Neuronal stem cell (in vitro differentiated cells): ENCODE measurements at regions not wholly inside any gene's neighbourhood (a gene's known extent, or its start where the extent isn't known, plus 50 kb on each side); places are given as distances from the start of the nearest gene placed in this dataset.

Experiments
- DNase-seq: peaks from one replicate; pipeline ENCODE4 v3.0.0-alpha.2; 2013; ENCODE audit warnings: low spot score
- H2AFZ ChIP-seq: one replicate; pipeline ENCODE4 v1.6.1; 2013; ENCODE audit warnings: mild to moderate bottlenecking, low read length, inconsistent platforms
- H2AK5ac ChIP-seq: 2 replicates; pipeline ENCODE4 v1.6.1; 2013; ENCODE audit warnings: low read depth, mild to moderate bottlenecking, inconsistent platforms, low read length, moderate library complexity, mixed read lengths
- H2BK120ac ChIP-seq: 2 replicates; pipeline ENCODE4 v1.6.1; 2013; ENCODE audit warnings: low read depth, mild to moderate bottlenecking, inconsistent platforms, low read length, moderate library complexity, mixed read lengths
- H2BK12ac ChIP-seq: one replicate; pipeline ENCODE4 v1.6.1; 2013; ENCODE audit warnings: low read length, inconsistent platforms
- H2BK15ac ChIP-seq: 2 replicates; pipeline ENCODE4 v1.6.1; 2013; ENCODE audit warnings: mild to moderate bottlenecking, low read length, inconsistent platforms, mixed read lengths
- H2BK5ac ChIP-seq: one replicate; pipeline ENCODE4 v1.6.1; 2013; ENCODE audit warnings: inconsistent platforms, mild to moderate bottlenecking, low read length, moderate library complexity
- H3K14ac ChIP-seq: one replicate; pipeline ENCODE4 v1.6.1; 2013; ENCODE audit warnings: low read length, inconsistent platforms
- H3K18ac ChIP-seq: 2 replicates; pipeline ENCODE4 v1.6.1; 2013; ENCODE audit warnings: low read length, inconsistent platforms
- H3K23ac ChIP-seq: 2 replicates; pipeline ENCODE4 v1.6.1; 2013; ENCODE audit warnings: low read depth, mild to moderate bottlenecking, mixed read lengths, low read length, inconsistent platforms; ENCODE audit not compliant: poor library complexity
- H3K27ac ChIP-seq: replicated peaks from 3 replicates; pipeline ENCODE4 v1.5.1; 2013; ENCODE audit warnings: low read length, inconsistent platforms
- H3K27me3 ChIP-seq, 3 experiments: 2 replicates each; pipeline ENCODE4 v1.6.1; 2013; ENCODE audit warnings: low read length in 3 of 3, mild to moderate bottlenecking in 2 of 3, inconsistent platforms in 1 of 3, low read depth in 1 of 3, mixed read lengths in 1 of 3, moderate library complexity in 1 of 3; ENCODE audit not compliant: control insufficient read depth in 3 of 3, insufficient read depth in 3 of 3
- H3K36me3 ChIP-seq, 2 donors: replicated peaks in 1 of 2; 2 replicates each; pipeline ENCODE4 v1.6.1; 2013; ENCODE audit warnings: low read length in 2 of 2; ENCODE audit not compliant: control insufficient read depth in 2 of 2, insufficient read depth in 2 of 2
- H3K4ac ChIP-seq: 2 replicates; pipeline ENCODE4 v1.6.1; 2013; ENCODE audit warnings: inconsistent platforms, mild to moderate bottlenecking, low read length, moderate library complexity
- H3K4me1 ChIP-seq, 2 donors: 1 replicate in 1 of 2; 2 replicates in 1 of 2; pipeline ENCODE4 v1.6.1; 2013; ENCODE audit warnings: low read length in 2 of 2, low read depth in 1 of 2; ENCODE audit not compliant: control insufficient read depth in 2 of 2, insufficient read depth in 1 of 2
- H3K4me2 ChIP-seq: one replicate; pipeline ENCODE4 v1.6.1; 2013; ENCODE audit warnings: mild to moderate bottlenecking, low read length, inconsistent platforms; ENCODE audit not compliant: insufficient read depth, poor library complexity, severe bottlenecking
- H3K4me3 ChIP-seq, 2 donors: 2 replicates each; pipeline ENCODE4 v1.5.1; 2013; ENCODE audit warnings: low read length in 2 of 2, mild to moderate bottlenecking in 2 of 2, inconsistent platforms in 1 of 2, moderate library complexity in 1 of 2
- H3K79me1 ChIP-seq: one replicate; pipeline ENCODE4 v1.6.1; 2013; ENCODE audit warnings: low read depth, mild to moderate bottlenecking, inconsistent platforms, low read length, moderate library complexity
- H3K9ac ChIP-seq: one replicate; pipeline ENCODE4 v1.6.1; 2013; ENCODE audit warnings: mild to moderate bottlenecking, low read depth, low read length, inconsistent platforms; ENCODE audit not compliant: poor library complexity
- H3K9me3 ChIP-seq, 2 donors: replicated peaks in 1 of 2; 2 replicates each; pipeline versions ENCODE3 to v1.6.1; 2013; ENCODE audit warnings: low read length in 2 of 2, mild to moderate bottlenecking in 2 of 2, inconsistent platforms in 1 of 2, low read depth in 1 of 2, mixed read lengths in 1 of 2, moderate library complexity in 1 of 2; ENCODE audit not compliant: control insufficient read depth in 2 of 2, insufficient read depth in 1 of 2
- H4K8ac ChIP-seq: one replicate; pipeline ENCODE4 v1.6.1; 2013; ENCODE audit warnings: low read depth, mild to moderate bottlenecking, inconsistent platforms, low read length, moderate library complexity
- H4K91ac ChIP-seq: one replicate; pipeline ENCODE4 v1.6.1; 2013; ENCODE audit warnings: low read length, low read depth, mild to moderate bottlenecking, inconsistent platforms; ENCODE audit not compliant: poor library complexity
- WGBS, 2 donors: extraction: QIAGEN DNeasy Blood & Tissue Kit; methylation state at CpG; one replicate each; pipeline ENCODE4 v1.1.7; 2013; ENCODE audit warnings: missing lambda C conversion rate in 2 of 2, mixed read lengths in 1 of 2; ENCODE audit not compliant: insufficient read length in 2 of 2, insufficient replicate concordance in 1 of 2; ENCODE audit errors: extremely low coverage in 2 of 2; 5-methylcytosine and 5-hydroxymethylcytosine counted together

DNA sequence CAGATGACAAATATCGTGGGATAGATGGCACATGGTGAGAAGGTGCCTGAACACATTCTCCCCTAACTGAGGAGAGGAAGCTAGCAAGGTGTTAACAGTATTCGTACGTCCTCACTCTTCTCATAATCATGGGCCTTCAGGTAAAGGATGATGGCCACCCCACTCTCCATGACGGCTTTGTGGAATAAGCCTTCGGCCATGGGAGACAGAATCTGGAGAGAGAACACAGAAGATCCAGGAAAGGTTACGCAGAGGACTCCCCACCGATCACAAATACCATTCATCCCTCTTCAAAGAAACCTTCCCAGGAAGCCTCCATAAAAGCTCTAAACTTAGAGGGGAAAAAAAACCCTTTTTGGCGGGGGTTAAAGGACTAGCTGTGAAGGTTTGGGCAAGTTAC, 189.9 kb downstream of the BCR start:
- no CpG with 5 or more reads among the region's 8 CpGs for WGBS, 2 donors
- no peak overlapping the region for H2BK12ac ChIP-seq
- H3K27me3 ChIP-seq = peaks cover 0 to 35% (median 0%) of the 10 kb centered on the region in 3 experiments
- no peak overlapping the region for H3K4ac ChIP-seq
- no peak overlapping the region for H4K8ac ChIP-seq
- DNase-seq = no peak
- H3K79me1 ChIP-seq = no peaks in the 10 kb centered on the region
- no peak overlapping the region for H3K27ac ChIP-seq
- H4K91ac ChIP-seq = no peak overlapping the region
- H2AFZ ChIP-seq = no peak overlapping the region
- no peak overlapping the region for H3K4me3 ChIP-seq
- no peak overlapping the region for H3K18ac ChIP-seq
- no peak overlapping the region for H3K23ac ChIP-seq
- no peak overlapping the region for H2BK5ac ChIP-seq
- no peak overlapping the region for H2BK15ac ChIP-seq
- no peak overlapping the region for H3K9ac ChIP-seq
- no peak overlapping the region for H3K4me2 ChIP-seq
- H3K36me3 ChIP-seq = no peaks in the 10 kb centered on the region
- H2AK5ac ChIP-seq = no peak overlapping the region
- no peak overlapping the region for H3K14ac ChIP-seq
- H3K9me3 ChIP-seq = no peaks in the 10 kb centered on the region
- H2BK120ac ChIP-seq = no peak overlapping the region
- H3K4me1 ChIP-seq = peaks cover 0 to 5% of the 10 kb centered on the region in 2 donors

DNA sequence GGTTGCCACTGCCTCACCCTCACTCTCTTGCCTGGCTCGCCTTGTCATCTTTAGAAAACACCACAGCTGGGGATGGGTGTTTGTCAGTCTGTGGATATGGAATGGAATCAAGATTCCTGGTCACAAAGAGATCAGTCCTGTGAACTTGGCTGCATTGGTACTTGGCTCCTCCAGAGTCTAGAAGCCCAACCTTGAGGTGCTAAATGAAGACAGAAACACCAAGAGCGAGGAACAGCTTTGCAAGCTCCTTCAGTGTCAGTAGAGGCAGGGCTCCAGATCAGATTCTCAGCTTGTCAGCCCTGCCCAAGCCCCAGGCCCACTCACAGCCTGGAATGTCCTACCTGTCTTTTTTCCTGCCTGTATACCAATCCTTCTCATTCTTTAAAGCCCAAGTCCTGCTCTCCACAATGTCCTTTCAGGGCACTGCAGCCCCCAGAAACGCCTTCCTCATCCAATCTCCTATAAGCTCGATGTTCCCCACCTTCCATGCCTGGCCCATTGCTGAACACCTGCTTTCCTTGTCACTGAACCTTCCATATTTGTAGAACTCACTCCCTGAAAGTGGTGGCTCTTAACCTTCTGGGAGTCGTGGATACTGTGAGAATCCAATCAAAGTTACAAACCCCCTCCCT, 188.9 kb downstream of the BCR start:
- DNase-seq = no peak
- H3K27me3 ChIP-seq = peaks cover 0 to 39% (median 0%) of the 10 kb centered on the region in 3 experiments

More for the DNA sequence above, 188.9 kb downstream of the BCR start:
- Histone ChIP-seq H3K4me1 (peaks cover 0 to 2% of the 10 kb centered on the region in 2 donors), H2BK120ac (no peak overlapping the region), H3K4me2 (no peak overlapping the region), H4K91ac (no peak overlapping the region), H2AK5ac (no peak overlapping the region), H3K9me3 (no peaks in the 10 kb centered on the region), H4K8ac (no peak overlapping the region), H3K4ac (no peak overlapping the region), H3K9ac (no peak overlapping the region), H3K18ac (no peak overlapping the region), H2BK15ac (no peak overlapping the region), H2AFZ (no peak overlapping the region), H2BK5ac (no peak overlapping the region), H3K4me3 (no peak overlapping the region), H3K23ac (no peak overlapping the region), H2BK12ac (no peak overlapping the region), H3K36me3 (no peaks in the 10 kb centered on the region), H3K79me1 (no peaks in the 10 kb centered on the region), H3K14ac (no peak overlapping the region), H3K27ac (no peak overlapping the region)
- WGBS, 2 donors = no CpG with 5 or more reads among the region's 5 CpGs
